HUES48 (cell line): ENCODE measurements at regions not wholly inside any gene's neighbourhood (a gene's known extent, or its start where the extent isn't known, plus 50 kb on each side); places are given as distances from the start of the nearest gene placed in this dataset.

Experiments used
- H3K27ac ChIP-seq: one replicate; pipeline ENCODE4 v1.7.0; 2013; ENCODE audit warnings: low read depth, low read length, inconsistent platforms
- H3K27me3 ChIP-seq: 2 replicates; pipeline ENCODE4 v1.6.1; 2013; ENCODE audit warnings: mild to moderate bottlenecking, low read length; ENCODE audit not compliant: control insufficient read depth, insufficient read depth
- H3K36me3 ChIP-seq: 2 replicates; pipeline ENCODE4 v1.6.1; 2013; ENCODE audit warnings: low read length; ENCODE audit not compliant: control insufficient read depth, insufficient read depth
- H3K4me1 ChIP-seq: 2 replicates; pipeline ENCODE4 v1.6.1; 2013; ENCODE audit warnings: mild to moderate bottlenecking, low read length; ENCODE audit not compliant: control insufficient read depth, insufficient read depth
- H3K4me3 ChIP-seq: 2 replicates; pipeline ENCODE4 v1.5.1; 2013; ENCODE audit warnings: mild to moderate bottlenecking, low read depth, low read length
- H3K9ac ChIP-seq: 2 replicates; pipeline ENCODE4 v1.6.1; 2013; ENCODE audit warnings: mild to moderate bottlenecking, low read depth, low read length, moderate library complexity
- H3K9me3 ChIP-seq: 2 replicates; pipeline ENCODE4 v1.6.1; 2013; ENCODE audit warnings: low read length; ENCODE audit not compliant: control insufficient read depth, insufficient read depth

- Histone ChIP-seq H3K4me3 (no peak overlapping the region), H3K36me3 (no peaks in the 10 kb centered on the region), H3K27ac (no peak overlapping the region), H3K27me3 (no peaks in the 10 kb centered on the region), H3K9ac (no peak overlapping the region), H3K9me3 (no peaks in the 10 kb centered on the region), H3K4me1 (no peaks in the 10 kb centered on the region)
Observed at GRCh38 chr2:55973673-55974072, 50.1 kb upstream of the EFEMP1 start.

GRCh38 chr2:55976681-55977080 is 53.1 kb upstream of the EFEMP1 start:
- no peak overlapping the region for H3K4me3 ChIP-seq
- no peaks in the 10 kb centered on the region for H3K27me3 ChIP-seq
- no peak overlapping the region for H3K9ac ChIP-seq
- no peak overlapping the region for H3K27ac ChIP-seq
- no peaks in the 10 kb centered on the region for H3K36me3 ChIP-seq
- H3K4me1 ChIP-seq = no peaks in the 10 kb centered on the region
- 0 out of 2 replicates have a peak, but pooled peaks cover 2% of the 10 kb centered on the region for H3K9me3 ChIP-seq

- Histone ChIP-seq H3K27me3 (no peaks in the 10 kb centered on the region), H3K9ac (no peak overlapping the region), H3K4me1 (no peaks in the 10 kb centered on the region; the same call in 1 of the 2 replicates), H3K36me3 (no peaks in the 10 kb centered on the region), H3K4me3 (no peak overlapping the region), H3K27ac (no peak overlapping the region), H3K9me3 (no peaks in the 10 kb centered on the region)
Observed at GRCh38 chr2:55985406-55985805, 61.8 kb upstream of the EFEMP1 start.

- Histone ChIP-seq H3K27ac (no peak overlapping the region), H3K4me1 (no peaks in the 10 kb centered on the region; the same call in 1 of the 2 replicates), H3K9ac (no peak overlapping the region), H3K4me3 (no peak overlapping the region), H3K36me3 (no peaks in the 10 kb centered on the region), H3K27me3 (no peaks in the 10 kb centered on the region), H3K9me3 (no peaks in the 10 kb centered on the region)
Observed at GRCh38 chr2:55986001-55986400, 62.4 kb upstream of the EFEMP1 start.

- H3K9me3 ChIP-seq = no peaks in the 10 kb centered on the region
- no peak overlapping the region for H3K27ac ChIP-seq
- no peaks in the 10 kb centered on the region for H3K36me3 ChIP-seq
- no peak overlapping the region for H3K9ac ChIP-seq
- no peaks in the 10 kb centered on the region; the same call in 1 of the 2 replicates for H3K4me1 ChIP-seq
- no peak overlapping the region for H3K4me3 ChIP-seq
- H3K27me3 ChIP-seq = no peaks in the 10 kb centered on the region
Observed at GRCh38 chr2:55986700-55987440, 63.3 kb upstream of the EFEMP1 start.

- Histone ChIP-seq H3K27me3 (no peaks in the 10 kb centered on the region), H3K27ac (no peak overlapping the region), H3K36me3 (no peaks in the 10 kb centered on the region), H3K4me1 (peaks cover 3% of the 10 kb centered on the region; the same call in 1 of the 2 replicates), H3K9me3 (no peaks in the 10 kb centered on the region), H3K9ac (no peak overlapping the region), H3K4me3 (no peak overlapping the region)
Observed at GRCh38 chr2:55989405-55989804, 65.8 kb upstream of the EFEMP1 start.

- H3K36me3 ChIP-seq = no peaks in the 10 kb centered on the region
- H3K9ac ChIP-seq = no peak overlapping the region
- peaks cover 11% of the 10 kb centered on the region for H3K4me1 ChIP-seq
- no peaks in the 10 kb centered on the region for H3K9me3 ChIP-seq
- H3K27ac ChIP-seq = no peak overlapping the region
- H3K4me3 ChIP-seq = no peak overlapping the region
- H3K27me3 ChIP-seq = no peaks in the 10 kb centered on the region
Observed at GRCh38 chr2:55992455-55992854, 68.9 kb upstream of the EFEMP1 start.

GRCh38 chr2:55993685-55994084 is 70.1 kb upstream of the EFEMP1 start:
- Histone ChIP-seq H3K9ac (no peak overlapping the region), H3K9me3 (no peaks in the 10 kb centered on the region), H3K4me1 (peaks cover 11% of the 10 kb centered on the region), H3K36me3 (no peaks in the 10 kb centered on the region), H3K27ac (no peak overlapping the region), H3K4me3 (no peak overlapping the region), H3K27me3 (no peaks in the 10 kb centered on the region)

GRCh38 chr2:55995211-55995610 is 71.6 kb upstream of the EFEMP1 start:
- H3K4me1 ChIP-seq = peaks cover 11% of the 10 kb centered on the region
- H3K27ac ChIP-seq = no peak overlapping the region
- no peaks in the 10 kb centered on the region for H3K36me3 ChIP-seq
- H3K4me3 ChIP-seq = no peak overlapping the region
- no peaks in the 10 kb centered on the region for H3K27me3 ChIP-seq
- no peaks in the 10 kb centered on the region for H3K9me3 ChIP-seq
- H3K9ac ChIP-seq = no peak overlapping the region

GRCh38 chr2:55995902-55996301 is 72.3 kb upstream of the EFEMP1 start:
- Histone ChIP-seq H3K9me3 (no peaks in the 10 kb centered on the region), H3K27ac (no peak overlapping the region), H3K4me1 (peaks cover 11% of the 10 kb centered on the region), H3K9ac (no peak overlapping the region), H3K4me3 (no peak overlapping the region), H3K36me3 (no peaks in the 10 kb centered on the region), H3K27me3 (no peaks in the 10 kb centered on the region)

GRCh38 chr2:55999231-55999630 is 75.6 kb upstream of the EFEMP1 start:
- Histone ChIP-seq H3K4me3 (no peak overlapping the region), H3K9ac (no peak overlapping the region), H3K27me3 (no peaks in the 10 kb centered on the region), H3K9me3 (no peaks in the 10 kb centered on the region), H3K27ac (no peak overlapping the region), H3K4me1 (peaks cover 10% of the 10 kb centered on the region), H3K36me3 (no peaks in the 10 kb centered on the region)
